ENCODE measurements at regions not wholly inside any gene's neighbourhood (a gene's known extent, or its start where the extent isn't known, plus 50 kb on each side); places are given as distances from the start of the nearest gene placed in this dataset.

DNA sequence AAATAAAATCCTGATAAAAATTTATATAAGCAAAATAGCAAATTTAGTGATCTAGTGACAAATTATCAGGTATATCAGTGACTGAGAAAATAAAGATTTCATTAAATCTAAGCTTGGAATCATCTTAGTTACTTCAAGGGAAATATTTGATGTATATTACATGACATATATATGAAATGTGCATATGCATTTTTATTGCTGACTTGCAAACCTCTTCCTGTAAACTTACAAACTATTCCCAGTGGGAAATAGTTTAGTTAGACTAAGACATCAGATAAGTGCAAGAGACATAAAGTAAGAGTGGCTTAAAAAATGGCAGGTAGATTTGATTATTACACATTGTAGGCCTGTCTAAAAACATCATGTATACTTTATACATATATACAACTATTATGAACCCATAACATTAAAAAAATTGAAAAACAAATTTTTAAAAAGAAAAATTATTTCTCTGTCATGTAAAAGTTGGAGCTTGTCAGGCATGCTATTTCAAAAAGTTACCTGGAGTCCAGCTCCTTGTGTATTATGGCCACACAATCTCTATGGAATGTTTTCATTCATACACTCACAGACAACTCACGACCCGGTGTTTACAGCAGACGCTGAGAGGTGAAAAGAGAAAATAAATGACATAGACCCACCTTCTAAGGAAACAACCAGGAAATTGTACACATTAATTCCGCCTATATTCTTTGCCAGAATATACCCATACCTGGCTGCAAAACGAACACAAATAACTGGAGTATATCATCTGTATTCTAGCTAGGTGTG lies 724.5 kb downstream of the SLITRK6 start:
- DNase-seq (no peak), ATAC-seq (ENCODE audit: insufficient read depth, low FRiP score) (no peak)
- H3K27me3 ChIP-seq (ENCODE audit: control insufficient read depth in 3 of 3, insufficient read depth in 3 of 3, low read length in 2 of 3) = no peaks in the 10 kb centered on the region
- no peak overlapping the region for H3K9ac ChIP-seq (ENCODE audit: insufficient read depth in 1 of 2, low read length in 2 of 2)
- WGBS, 2 donors = 64 to 77% methylated on average over 5 of the region's 5 CpGs
- H3K4me1 ChIP-seq (ENCODE audit: control insufficient read depth in 5 of 5, insufficient read depth in 5 of 5, low read length in 5 of 5) = peaks cover 0 to 6% (median 0%) of the 10 kb centered on the region in 5 donors
- H3K4me3 ChIP-seq = no peak overlapping the region
- TF ChIP-seq, protein P1, sequence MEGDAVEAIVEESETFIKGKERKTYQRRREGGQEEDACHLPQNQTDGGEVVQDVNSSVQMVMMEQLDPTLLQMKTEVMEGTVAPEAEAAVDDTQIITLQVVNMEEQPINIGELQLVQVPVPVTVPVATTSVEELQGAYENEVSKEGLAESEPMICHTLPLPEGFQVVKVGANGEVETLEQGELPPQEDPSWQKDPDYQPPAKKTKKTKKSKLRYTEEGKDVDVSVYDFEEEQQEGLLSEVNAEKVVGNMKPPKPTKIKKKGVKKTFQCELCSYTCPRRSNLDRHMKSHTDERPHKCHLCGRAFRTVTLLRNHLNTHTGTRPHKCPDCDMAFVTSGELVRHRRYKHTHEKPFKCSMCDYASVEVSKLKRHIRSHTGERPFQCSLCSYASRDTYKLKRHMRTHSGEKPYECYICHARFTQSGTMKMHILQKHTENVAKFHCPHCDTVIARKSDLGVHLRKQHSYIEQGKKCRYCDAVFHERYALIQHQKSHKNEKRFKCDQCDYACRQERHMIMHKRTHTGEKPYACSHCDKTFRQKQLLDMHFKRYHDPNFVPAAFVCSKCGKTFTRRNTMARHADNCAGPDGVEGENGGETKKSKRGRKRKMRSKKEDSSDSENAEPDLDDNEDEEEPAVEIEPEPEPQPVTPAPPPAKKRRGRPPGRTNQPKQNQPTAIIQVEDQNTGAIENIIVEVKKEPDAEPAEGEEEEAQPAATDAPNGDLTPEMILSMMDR (IDR thresholded peaks at IDR 0.05; ENCODE audit: control extremely low read depth, extremely low read depth) = no peak
- H3K9me3 ChIP-seq (ENCODE audit: control insufficient read depth in 4 of 4, insufficient read depth in 3 of 4, low read length in 3 of 4) = peaks cover 0 to 2% (median 0%) of the 10 kb centered on the region in 4 donors
- H3K36me3 ChIP-seq (ENCODE audit: control insufficient read depth in 4 of 4, insufficient read depth in 4 of 4, low read length in 4 of 4) = no peaks in the 10 kb centered on the region
- H3K27ac ChIP-seq (ENCODE audit: low read depth in 1 of 2, low read length in 1 of 2) = no peak overlapping the region

DNA sequence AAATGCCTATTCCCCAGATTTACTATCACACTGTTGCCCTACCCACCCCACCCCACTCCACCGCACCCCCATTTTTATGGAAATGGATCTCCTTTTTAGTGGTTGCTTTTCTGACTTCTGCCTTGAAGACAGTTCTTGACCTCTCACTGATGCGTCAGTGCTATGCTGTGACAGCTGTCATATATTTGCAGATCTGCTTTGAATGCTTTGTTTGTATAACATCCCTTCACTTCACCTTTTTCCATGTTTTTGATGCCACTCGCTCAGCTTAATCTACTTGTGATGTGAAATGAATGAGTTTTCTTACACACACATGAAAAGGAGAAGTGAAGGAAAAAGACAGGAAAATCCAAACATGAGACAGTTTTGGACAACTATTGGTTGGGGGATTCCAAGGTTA lies 731.0 kb downstream of the SLITRK6 start:
- 91 to 92% methylated on average over 3 of the region's 3 CpGs for WGBS, 2 donors
- H3K4me1 ChIP-seq (ENCODE audit: control insufficient read depth in 5 of 5, insufficient read depth in 5 of 5, low read length in 5 of 5) = no peaks in the 10 kb centered on the region
- DNase-seq = no peak
- H3K27ac ChIP-seq (ENCODE audit: low read depth in 1 of 2, low read length in 1 of 2) = no peak overlapping the region
- no peak for ATAC-seq (ENCODE audit: insufficient read depth, low FRiP score)
- H3K9me3 ChIP-seq (ENCODE audit: control insufficient read depth in 4 of 4, insufficient read depth in 3 of 4, low read length in 3 of 4) = no peaks in the 10 kb centered on the region
- no peak overlapping the region for H3K9ac ChIP-seq (ENCODE audit: insufficient read depth in 1 of 2, low read length in 2 of 2)
- no peaks in the 10 kb centered on the region for H3K36me3 ChIP-seq (ENCODE audit: control insufficient read depth in 4 of 4, insufficient read depth in 4 of 4, low read length in 4 of 4)
- H3K4me3 ChIP-seq = no peak overlapping the region
- no peaks in the 10 kb centered on the region for H3K27me3 ChIP-seq (ENCODE audit: control insufficient read depth in 3 of 3, insufficient read depth in 3 of 3, low read length in 2 of 3)
- TF ChIP-seq, protein P1 (IDR thresholded peaks at IDR 0.05; ENCODE audit: control extremely low read depth, extremely low read depth) = no peak

DNA sequence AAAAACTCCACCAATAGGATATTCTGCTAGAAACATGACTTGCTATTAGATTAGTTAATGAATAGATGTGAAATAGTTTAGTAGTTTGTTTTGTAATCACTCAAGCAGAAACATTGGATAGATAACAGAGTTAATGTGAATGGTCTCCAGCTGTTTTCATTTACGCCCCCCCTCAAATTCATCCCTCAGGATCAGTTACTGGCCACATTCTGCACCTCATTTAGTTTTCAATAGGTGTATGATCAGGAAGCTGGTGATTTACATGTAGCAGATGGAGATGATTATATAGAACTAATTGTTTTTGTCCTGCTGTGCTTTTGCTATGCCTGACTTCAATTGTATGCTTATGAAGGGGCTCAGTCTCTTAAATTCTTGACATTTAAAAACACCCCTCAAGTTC lies 759.0 kb downstream of the SLITRK6 start:
- Histone ChIP-seq H3K36me3 (ENCODE audit: control insufficient read depth in 4 of 4, insufficient read depth in 4 of 4, low read length in 4 of 4) (no peaks in the 10 kb centered on the region), H3K27me3 (ENCODE audit: control insufficient read depth in 3 of 3, insufficient read depth in 3 of 3, low read length in 2 of 3) (no peaks in the 10 kb centered on the region), H3K4me1 (ENCODE audit: control insufficient read depth in 5 of 5, insufficient read depth in 5 of 5, low read length in 5 of 5) (no peaks in the 10 kb centered on the region), H3K27ac (ENCODE audit: low read depth in 1 of 2, low read length in 1 of 2) (no peak overlapping the region), H3K9me3 (ENCODE audit: control insufficient read depth in 4 of 4, insufficient read depth in 3 of 4, low read length in 3 of 4) (peaks cover 0 to 4% (median 0%) of the 10 kb centered on the region in 4 donors), H3K4me3 (no peak overlapping the region), H3K9ac (ENCODE audit: insufficient read depth in 1 of 2, low read length in 2 of 2) (no peak overlapping the region)
- ATAC-seq (ENCODE audit: insufficient read depth, low FRiP score) (no peak), DNase-seq (peak in 2 of 3 donors; percentile 10 to 41)
- 80 to 89% methylated on average over 1 of the region's 1 CpG for WGBS, 2 donors
- TF ChIP-seq, protein P1 (IDR thresholded peaks at IDR 0.05; ENCODE audit: control extremely low read depth, extremely low read depth) = no peak

All from lung (tissue), 11 donors.